ENCODE measurements at regions not wholly inside any gene's neighbourhood (a gene's known extent, or its start where the extent isn't known, plus 50 kb on each side); places are given as distances from the start of the nearest gene placed in this dataset.

DNA sequence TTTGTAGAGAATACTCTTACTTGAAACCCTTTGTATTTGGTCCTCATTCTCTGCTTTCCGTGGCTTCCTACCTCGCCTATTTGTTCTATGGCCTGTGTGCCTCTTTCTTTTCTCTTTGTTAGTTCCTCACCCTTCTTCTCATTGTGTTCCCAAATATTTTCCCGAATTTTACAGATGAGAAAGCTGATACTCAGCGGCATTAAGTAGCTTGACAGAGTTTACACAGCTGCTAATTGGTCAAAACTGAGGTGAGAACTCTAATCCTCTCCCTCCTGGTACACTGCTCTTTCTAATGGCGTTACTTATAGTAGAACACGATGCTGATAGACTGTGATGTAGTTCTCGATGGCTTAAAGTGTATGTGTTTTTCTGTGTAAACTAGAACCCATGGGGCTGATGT lies 80.7 kb upstream of the HDAC9 start:
- no peak overlapping the region for H3K4me3 ChIP-seq (ENCODE audit: low read length)
- TF ChIP-seq, protein P1, sequence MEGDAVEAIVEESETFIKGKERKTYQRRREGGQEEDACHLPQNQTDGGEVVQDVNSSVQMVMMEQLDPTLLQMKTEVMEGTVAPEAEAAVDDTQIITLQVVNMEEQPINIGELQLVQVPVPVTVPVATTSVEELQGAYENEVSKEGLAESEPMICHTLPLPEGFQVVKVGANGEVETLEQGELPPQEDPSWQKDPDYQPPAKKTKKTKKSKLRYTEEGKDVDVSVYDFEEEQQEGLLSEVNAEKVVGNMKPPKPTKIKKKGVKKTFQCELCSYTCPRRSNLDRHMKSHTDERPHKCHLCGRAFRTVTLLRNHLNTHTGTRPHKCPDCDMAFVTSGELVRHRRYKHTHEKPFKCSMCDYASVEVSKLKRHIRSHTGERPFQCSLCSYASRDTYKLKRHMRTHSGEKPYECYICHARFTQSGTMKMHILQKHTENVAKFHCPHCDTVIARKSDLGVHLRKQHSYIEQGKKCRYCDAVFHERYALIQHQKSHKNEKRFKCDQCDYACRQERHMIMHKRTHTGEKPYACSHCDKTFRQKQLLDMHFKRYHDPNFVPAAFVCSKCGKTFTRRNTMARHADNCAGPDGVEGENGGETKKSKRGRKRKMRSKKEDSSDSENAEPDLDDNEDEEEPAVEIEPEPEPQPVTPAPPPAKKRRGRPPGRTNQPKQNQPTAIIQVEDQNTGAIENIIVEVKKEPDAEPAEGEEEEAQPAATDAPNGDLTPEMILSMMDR (IDR thresholded peaks at IDR 0.05; ENCODE audit: insufficient read depth, low read depth, low read length, missing control alignments), result no peak
- no peak for DNase-seq (ENCODE audit: low read depth)

DNA sequence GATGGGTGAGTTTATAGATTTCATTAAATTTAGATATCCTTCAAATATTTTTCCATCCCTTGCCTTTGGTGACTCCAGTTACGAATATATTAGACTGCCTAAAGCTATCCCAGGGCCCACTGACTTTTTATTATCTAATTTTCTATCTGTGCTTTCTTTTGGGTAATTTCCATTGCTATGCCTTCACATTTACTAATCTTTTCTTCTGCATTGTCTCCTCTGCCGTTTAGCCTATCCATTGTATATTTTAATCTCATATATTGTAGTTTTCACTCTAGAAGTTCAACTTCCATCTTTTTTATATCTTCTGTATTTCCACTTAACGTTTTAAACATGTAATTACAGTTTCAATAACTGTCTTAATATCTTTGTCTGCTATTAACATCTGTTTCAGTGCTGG lies 78.6 kb upstream of the HDAC9 start:
- DNase-seq (ENCODE audit: low read depth), result no peak
- H3K4me3 ChIP-seq (ENCODE audit: low read length), result no peak overlapping the region
- TF ChIP-seq, protein P1 (IDR thresholded peaks at IDR 0.05; ENCODE audit: insufficient read depth, low read depth, low read length, missing control alignments), result no peak

DNA sequence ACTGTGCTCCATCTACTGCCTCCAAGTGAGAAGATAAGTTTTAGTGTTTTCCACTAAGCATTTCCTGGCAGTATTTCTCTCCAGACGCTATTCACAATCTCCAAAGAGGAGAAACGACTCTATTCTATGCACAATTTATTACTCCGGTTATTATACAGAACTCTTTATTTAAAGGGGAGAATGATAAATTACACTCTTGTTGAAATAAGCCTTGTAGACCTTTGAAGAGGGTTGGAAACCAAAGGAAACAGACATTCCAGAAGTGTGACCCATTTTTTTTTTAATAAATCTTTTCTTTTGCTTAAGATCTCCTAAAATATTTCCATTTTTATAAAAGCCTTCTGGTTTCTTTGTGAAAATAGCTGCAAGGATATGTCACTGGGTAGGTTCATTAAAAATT lies 76.1 kb upstream of the HDAC9 start:
- TF ChIP-seq, protein P1 (IDR thresholded peaks at IDR 0.05; ENCODE audit: insufficient read depth, low read depth, low read length, missing control alignments), result no peak
- H3K4me3 ChIP-seq (ENCODE audit: low read length), result no peak overlapping the region
- no peak for DNase-seq (ENCODE audit: low read depth)

DNA sequence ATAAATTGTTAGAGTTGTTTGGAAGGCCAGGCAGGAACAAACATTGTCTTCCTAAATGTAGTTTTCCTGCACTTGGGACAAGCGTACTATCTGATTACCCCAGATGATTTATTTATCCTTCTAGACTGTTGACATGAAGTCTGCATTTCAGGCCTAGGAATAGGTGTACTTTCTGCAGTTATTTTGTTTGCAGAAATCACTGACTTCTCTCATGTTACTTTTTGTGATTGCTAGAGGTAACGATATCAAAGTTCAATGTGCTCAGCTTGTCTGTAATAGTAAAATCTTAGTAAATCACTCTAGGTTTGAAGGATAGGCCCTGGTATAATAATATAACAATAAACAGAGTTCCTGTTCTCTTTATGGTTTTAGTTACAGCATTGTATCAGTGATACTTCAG lies 75.4 kb upstream of the HDAC9 start:
- no peak for DNase-seq (ENCODE audit: low read depth)
- TF ChIP-seq, protein P1 (IDR thresholded peaks at IDR 0.05; ENCODE audit: insufficient read depth, low read depth, low read length, missing control alignments), result no peak
- H3K4me3 ChIP-seq (ENCODE audit: low read length), result no peak overlapping the region

DNA sequence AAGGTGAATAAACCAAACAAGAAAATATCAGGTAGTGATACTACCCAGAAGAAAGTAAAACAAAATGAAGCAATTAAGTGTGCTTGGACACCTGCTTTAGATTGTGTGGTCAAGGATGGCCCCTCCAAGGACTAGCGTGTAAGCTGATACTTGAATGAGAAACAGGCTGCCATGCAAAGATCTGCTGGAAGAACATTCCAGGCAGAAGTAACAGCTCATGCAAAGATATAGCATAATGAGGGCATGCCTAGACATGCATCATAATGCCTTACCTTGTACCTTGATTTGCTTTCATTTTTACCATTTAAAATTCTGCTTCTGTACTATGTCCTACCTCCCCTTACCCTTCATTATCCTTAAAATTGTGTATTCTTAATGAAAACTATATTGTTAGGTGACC lies 74.8 kb upstream of the HDAC9 start:
- TF ChIP-seq, protein P1 (IDR thresholded peaks at IDR 0.05; ENCODE audit: insufficient read depth, low read depth, low read length, missing control alignments), result no peak
- DNase-seq (ENCODE audit: low read depth), result peak; percentile 89

DNA sequence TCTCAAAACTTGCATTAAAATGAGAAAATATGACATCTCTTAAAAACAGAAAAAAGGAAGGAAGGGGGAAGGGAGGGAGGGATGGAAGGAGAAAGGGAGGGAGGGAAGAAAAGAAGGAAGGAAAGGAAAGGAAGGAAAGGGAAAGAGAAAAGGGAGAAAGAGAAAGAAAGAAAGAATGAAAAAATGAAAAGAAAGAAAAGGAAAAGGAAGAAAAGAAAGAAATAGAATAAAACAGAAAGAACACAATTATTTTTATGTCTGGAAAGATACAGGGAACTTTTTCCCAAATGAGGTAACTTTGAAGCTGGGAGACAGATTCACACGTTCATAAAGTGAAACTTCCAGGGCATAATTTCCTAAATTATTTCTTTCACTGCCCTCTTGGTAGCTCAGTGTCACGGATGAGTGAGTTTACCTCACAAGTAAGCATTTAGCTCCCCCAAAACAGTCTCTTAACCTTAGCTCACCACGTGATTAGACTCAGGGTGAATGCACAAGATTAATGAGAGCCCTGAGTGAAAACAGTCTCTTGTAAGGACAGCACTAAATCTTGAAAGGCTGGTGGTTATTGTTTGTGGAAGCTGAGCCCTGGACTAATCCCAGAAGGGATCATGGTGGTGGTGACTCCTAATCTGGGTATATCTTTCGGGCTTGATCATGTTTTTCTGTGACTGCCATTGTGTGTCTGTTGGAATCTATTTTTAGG lies 74.1 kb upstream of the HDAC9 start:
- TF ChIP-seq, protein P1 (IDR thresholded peaks at IDR 0.05; ENCODE audit: insufficient read depth, low read depth, low read length, missing control alignments), result no peak
- no peak overlapping the region for H3K4me3 ChIP-seq (ENCODE audit: low read length)
- DNase-seq (ENCODE audit: low read depth), result no peak

More for the DNA sequence above, 74.8 kb upstream of the HDAC9 start:
- no peak overlapping the region for H3K4me3 ChIP-seq (ENCODE audit: low read length)

DNA sequence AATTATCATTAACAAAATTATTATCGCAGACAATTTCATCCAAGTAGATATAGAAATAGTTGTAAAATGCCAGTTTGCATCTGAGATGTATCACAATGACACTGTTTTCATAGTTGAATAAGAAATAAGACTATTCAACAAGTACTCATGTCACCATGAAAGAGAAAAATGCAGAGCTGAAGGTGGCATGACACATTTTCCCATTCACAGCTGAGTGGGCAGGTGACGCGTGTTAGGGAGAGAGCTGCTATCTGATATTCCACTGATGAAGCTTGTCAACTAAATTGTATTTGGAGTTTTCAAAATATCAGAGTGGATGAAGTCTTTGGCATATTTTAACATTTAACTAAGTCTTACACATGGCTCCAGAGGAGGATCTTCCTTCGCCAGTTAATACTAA lies 70.3 kb upstream of the HDAC9 start:
- no peak for DNase-seq (ENCODE audit: low read depth)
- TF ChIP-seq, protein P1 (IDR thresholded peaks at IDR 0.05; ENCODE audit: insufficient read depth, low read depth, low read length, missing control alignments), result no peak

More for the DNA sequence above, 70.3 kb upstream of the HDAC9 start:
- no peak overlapping the region for H3K4me3 ChIP-seq (ENCODE audit: low read length)

Measured in epithelial cell of esophagus (primary cell).